ENCODE measurements at regions not wholly inside any gene's neighbourhood (a gene's known extent, or its start where the extent isn't known, plus 50 kb on each side); places are given as distances from the start of the nearest gene placed in this dataset.

DNA sequence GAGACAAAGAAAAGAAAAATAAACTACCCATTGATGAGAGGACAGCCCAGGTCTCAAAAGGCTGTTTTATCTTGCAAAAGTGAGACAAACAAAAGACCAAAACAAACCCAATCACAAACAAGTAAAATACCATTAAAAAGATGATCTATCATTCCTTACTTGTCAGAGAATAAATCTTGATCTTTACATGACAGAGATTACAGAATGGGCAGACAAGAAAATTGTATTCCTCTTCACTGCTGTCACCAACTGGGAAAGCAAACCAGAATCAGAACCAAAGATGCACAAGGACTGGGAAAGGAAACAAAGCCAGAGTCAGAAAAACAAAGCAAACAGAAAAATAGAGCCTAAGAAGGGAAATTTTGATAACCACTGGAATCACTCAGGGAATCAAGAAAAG, 444.0 kb upstream of the PDE3A start:
- DNase-seq = no peak

DNA sequence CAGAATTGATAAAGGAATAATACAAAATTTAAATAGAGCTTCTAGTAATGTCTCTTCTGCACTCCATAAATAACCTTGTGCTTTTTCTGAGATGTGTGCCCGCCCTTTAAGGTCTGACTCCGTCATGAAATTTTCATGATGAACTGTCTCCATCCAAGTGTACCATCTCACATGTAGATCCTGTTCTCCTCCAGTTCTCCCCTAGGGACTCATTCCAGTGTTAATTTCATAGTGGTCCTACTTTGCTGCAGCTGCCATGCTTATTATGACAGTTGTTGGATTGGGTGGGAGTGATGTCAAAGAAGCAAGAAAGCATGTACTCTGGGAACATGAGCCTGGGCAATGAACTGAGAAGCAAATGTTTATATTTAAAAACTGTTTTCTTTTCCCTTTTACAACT, 442.5 kb upstream of the PDE3A start:
- no peak for DNase-seq

- no peak for DNase-seq
These were observed 442.1 kb upstream of the PDE3A start for GRCh38 chr12:19926266-19926665.

DNA sequence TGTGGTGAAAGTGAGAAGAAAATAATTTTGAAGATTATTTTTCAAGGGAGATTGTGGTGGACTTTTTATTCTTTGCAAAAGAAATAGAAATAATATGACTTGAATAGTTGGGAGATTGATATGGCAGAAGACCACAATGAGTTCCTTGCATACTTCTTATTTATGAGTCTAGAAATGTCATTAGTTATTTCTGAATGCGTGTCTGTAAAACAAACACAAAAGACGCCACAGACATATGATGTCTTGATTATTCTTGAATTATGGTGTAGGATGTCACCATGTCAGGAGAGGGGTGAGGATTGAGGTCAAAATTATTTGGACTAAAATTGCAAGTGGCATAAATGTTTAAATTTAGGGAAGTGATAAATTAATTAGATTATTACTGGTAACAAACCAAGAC, 440.7 kb upstream of the PDE3A start:
- no peak for DNase-seq

GRCh38 chr12:19932413-19932812, 435.9 kb upstream of the PDE3A start:
- no peak for DNase-seq

GRCh38 chr12:19933924-19934323, 434.4 kb upstream of the PDE3A start:
- DNase-seq = no peak

- DNase-seq = no peak
These were observed 431.2 kb upstream of the PDE3A start for GRCh38 chr12:19937161-19937560.

DNA sequence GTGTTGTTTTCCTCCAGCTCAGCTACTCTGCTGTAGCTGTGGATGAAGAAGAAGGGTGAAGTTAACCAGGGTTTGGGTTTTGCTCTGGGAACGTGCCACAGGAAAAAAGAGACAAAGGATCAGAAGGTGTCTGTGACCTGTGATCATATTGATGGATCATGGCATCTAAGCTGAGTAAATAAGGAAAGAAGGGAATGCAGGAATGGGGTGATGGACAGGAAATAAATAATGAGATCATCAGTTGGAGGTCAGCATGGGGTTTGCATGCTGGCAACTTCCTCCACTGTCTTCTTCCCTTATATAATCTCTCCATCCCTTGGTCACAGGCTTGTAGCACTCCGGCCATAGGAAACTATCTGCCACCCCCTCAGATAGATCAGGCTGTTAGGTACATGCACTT, 430.3 kb upstream of the PDE3A start:
- no peak for DNase-seq

GRCh38 chr12:19938491-19938890, 429.8 kb upstream of the PDE3A start:
- no peak for DNase-seq

DNA sequence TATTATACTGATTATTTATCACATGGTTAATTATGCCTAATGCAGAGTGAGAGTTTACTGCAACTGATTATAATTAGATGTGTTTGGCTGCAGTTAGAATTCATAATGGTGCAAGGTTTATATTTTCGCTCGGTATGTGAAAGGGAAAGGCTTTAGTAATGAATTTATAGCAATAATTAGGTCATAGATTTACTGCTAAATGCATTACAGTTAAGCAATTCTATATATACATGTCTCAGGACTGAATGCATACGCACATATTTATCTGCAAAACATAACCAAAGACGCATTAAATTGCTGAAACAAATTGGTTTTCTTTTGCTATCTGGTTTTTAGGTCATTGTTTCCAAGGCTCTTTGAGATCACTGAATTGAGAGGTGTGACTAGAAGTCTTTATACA, 428.1 kb upstream of the PDE3A start:
- no peak for DNase-seq

DNA sequence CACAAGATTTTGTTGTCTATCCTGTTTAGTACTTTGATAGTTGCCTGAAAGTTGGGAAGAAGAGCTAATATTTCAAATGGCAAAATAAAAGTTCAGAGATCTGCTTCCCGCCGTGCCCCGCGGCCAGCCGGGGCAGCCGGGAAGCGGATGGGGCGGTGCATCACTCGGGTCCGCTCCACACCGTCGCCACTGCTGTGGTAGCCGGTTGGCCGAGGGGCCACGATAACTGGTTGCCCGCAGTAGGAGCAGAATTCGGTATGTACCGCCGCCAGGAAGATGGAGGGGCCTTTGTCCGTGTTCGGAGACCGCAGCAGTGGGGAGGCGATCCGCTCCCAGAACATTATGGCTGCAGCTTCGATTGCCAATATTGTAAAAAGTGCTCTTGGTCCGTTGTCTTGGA, 427.2 kb upstream of the PDE3A start:
- DNase-seq = no peak

DNA sequence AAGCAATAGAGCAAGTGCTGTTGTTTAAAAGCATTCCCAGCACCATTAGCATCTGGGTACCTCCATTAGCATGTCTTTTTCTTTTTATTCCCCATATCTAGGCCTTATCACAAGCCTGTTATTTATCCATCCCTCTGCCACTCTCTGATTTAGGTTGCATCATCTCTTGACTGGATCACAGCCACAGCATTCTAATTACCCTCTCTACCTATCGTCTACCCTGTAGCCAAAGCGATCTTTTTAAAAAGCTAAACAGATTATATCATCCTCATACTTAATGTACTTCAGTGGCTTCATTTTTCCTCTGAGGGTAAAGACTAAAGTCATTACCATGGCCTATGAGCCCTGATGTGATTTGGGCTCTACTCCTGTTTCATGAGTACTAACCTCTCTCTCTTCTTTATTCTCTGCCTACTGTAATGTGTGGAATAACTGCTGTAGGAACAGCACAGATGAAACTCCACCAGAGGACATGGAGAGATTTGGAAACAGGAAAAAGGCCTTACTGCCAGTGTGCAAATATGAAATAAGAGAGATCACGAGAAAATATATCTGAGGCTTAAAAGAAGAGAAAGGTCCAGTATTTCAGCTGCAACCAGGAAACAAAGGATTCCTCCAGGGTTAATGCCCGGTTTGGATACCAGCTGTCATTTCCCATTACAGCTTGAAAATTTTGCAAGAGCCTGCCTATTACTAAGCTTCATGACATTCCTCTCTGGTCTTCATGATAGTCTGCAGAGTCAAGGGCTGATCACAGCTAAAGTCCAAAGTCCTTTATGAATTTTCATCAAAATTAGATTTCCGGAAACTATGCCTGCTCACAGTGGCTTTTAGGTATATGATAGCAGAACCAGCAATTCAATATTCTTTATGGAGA, 422.5 kb upstream of the PDE3A start:
- DNase-seq = no peak

GRCh38 chr12:19946550-19946949, 421.8 kb upstream of the PDE3A start:
- DNase-seq = no peak

- no peak for DNase-seq
These were observed 421.0 kb upstream of the PDE3A start for GRCh38 chr12:19947344-19947743.

DNA sequence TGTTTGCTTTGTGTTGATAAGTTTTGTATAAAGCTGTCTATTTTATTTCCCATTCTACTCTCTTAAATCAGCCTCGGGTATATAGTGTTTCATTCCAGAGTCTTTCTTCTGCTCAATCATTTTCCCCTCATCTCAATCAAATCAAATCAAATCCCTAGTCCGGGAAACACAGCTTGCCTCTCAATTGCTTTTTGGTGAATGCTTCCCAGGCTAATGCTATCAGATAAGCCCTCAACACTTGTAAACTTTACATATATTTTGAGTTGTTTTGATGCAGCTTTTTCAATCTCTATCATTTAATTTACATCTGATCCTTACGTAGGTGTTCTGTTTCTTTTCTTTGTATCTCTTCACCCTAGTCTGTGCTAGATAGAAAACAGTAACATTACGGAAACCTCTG, 416.7 kb upstream of the PDE3A start:
- no peak for DNase-seq

- no peak for DNase-seq
These were observed 414.6 kb upstream of the PDE3A start for GRCh38 chr12:19953734-19954133.

DNA sequence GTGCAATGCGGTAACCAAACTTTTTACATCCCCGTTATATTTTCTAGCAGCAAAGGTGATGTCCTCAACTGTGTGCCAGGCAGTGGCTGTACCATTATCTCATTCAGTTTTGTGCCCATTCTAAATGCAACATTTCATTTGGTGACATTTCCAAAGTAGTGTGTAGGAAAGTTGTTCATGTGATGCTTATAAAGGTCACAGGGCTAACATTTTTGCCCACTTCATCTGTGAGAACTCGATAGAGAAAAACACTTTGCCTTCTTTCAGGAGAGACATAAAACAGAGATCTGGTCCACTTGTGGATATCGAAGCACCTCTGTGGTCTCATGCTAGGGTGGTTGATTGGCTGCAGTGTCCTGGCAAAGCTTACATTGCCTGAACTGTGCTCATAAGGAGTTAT, 414.2 kb upstream of the PDE3A start:
- no peak for DNase-seq

DNA sequence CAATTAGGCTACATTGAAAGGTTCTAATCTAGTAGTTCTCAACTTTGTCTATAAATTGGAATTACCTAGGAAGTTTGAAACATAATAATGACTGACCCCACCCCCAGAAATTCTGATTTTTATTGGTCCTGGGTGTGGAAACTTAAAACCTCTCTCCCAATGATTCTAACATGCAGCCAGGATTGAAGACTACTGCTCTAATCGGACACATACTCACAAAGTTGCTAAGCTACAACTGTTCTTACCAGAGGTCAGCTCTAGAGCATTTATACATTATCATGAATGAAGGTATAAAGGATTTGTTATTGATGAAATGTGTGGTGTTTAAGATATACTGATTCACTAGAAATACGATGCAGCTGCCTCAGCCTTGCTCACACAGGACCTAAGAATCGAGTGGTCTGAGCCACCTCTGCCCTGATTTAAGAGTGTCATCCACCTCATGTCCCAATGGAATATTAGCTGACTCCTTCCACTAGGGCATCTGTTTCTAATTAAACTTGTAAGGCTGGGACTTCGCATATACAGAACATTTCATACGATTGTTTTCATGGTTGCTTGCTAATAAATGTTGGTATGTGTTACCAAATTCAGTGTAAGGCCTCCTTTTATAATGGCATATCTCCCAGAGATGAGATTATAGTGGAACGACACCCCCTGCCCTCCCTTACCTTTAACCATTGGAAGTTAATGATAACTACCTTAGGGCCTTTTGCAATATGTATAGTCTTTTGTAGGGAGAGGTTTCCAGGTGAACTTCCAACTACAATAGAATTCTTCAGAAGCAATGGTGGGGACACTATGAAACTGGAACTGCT, 410.8 kb upstream of the PDE3A start:
- no peak for DNase-seq

- no peak for DNase-seq
These were observed 409.9 kb upstream of the PDE3A start for GRCh38 chr12:19958389-19958788.

GRCh38 chr12:19959353-19959752, 409.0 kb upstream of the PDE3A start:
- no peak for DNase-seq

- no peak for DNase-seq
These were observed 407.8 kb upstream of the PDE3A start for GRCh38 chr12:19960527-19960926.

GRCh38 chr12:19962192-19962591, 406.1 kb upstream of the PDE3A start:
- DNase-seq = no peak

- no peak for DNase-seq
These were observed 404.4 kb upstream of the PDE3A start for GRCh38 chr12:19963972-19964371.

- no peak for DNase-seq
These were observed 403.8 kb upstream of the PDE3A start for GRCh38 chr12:19964549-19964948.
